ENCODE measurements at regions not wholly inside any gene's neighbourhood (a gene's known extent, or its start where the extent isn't known, plus 50 kb on each side); places are given as distances from the start of the nearest gene placed in this dataset.

GRCh38 chr3:8246070-8246469 lies 255.6 kb upstream of the LMCD1 start:
- ATAC-seq (no peak), DNase-seq (no peak)
- no peak overlapping the region for H3K27ac ChIP-seq
- intact Hi-C loops (cut with DNase I), result no loop called here
- no peaks in the 10 kb centered on the region for H3K27me3 ChIP-seq
- WGBS, 4 donors, result 47 to 77% (median 60%) methylated on average over 2 of the region's 2 CpGs
- H3K4me3 ChIP-seq, result no peak overlapping the region
- TF ChIP-seq CTCF (IDR thresholded peaks at IDR 0.05) (no peak), POLR2A (IDR thresholded peaks at IDR 0.05) (no peak)
- H3K36me3 ChIP-seq, result no peaks in the 10 kb centered on the region
- H3K4me1 ChIP-seq, result no peaks in the 10 kb centered on the region
- H3K9me3 ChIP-seq, result peaks cover 0 to 30% (median 8%) of the 10 kb centered on the region in 12 donors

GRCh38 chr3:8253201-8253600 lies 248.4 kb upstream of the LMCD1 start:
- Histone ChIP-seq H3K27me3 (no peaks in the 10 kb centered on the region), H3K4me1 (peaks cover 0 to 7% (median 0%) of the 10 kb centered on the region in 12 donors), H3K4me3 (no peak overlapping the region), H3K36me3 (no peaks in the 10 kb centered on the region), H3K27ac (no peak overlapping the region), H3K9me3 (peaks cover 0 to 10% (median 0%) of the 10 kb centered on the region in 12 donors)
- no peak for TF ChIP-seq POLR2A (IDR thresholded peaks at IDR 0.05)
- 91 to 97% (median 95%) methylated on average over 1 of the region's 1 CpG for WGBS, 4 donors
- intact Hi-C loops (cut with DNase I), result no loop called here
- no peak for ATAC-seq
- no peak for DNase-seq

- peaks cover 0 to 7% (median 0%) of the 10 kb centered on the region in 12 donors for H3K4me1 ChIP-seq
- DNase-seq (no peak), ATAC-seq (no peak)
- H3K27ac ChIP-seq, result no peak overlapping the region
- peaks cover 0 to 10% (median 0%) of the 10 kb centered on the region in 12 donors for H3K9me3 ChIP-seq
- 75 to 87% (median 83%) methylated on average over 2 of the region's 2 CpGs for WGBS, 4 donors
- H3K36me3 ChIP-seq, result no peaks in the 10 kb centered on the region
- no peak overlapping the region for H3K4me3 ChIP-seq
- TF ChIP-seq CTCF (IDR thresholded peaks at IDR 0.05) (no peak), POLR2A (IDR thresholded peaks at IDR 0.05) (no peak)
- H3K27me3 ChIP-seq, result no peaks in the 10 kb centered on the region
- intact Hi-C loops (cut with DNase I), result no loop called here
Measured at GRCh38 chr3:8254489-8254888, 247.1 kb upstream of the LMCD1 start.

GRCh38 chr3:8255725-8256124 lies 245.9 kb upstream of the LMCD1 start:
- TF ChIP-seq POLR2A (IDR thresholded peaks at IDR 0.05) (no peak), CTCF (IDR thresholded peaks at IDR 0.05) (no peak)
- Histone ChIP-seq H3K36me3 (no peaks in the 10 kb centered on the region), H3K9me3 (peaks cover 0 to 15% (median 0%) of the 10 kb centered on the region in 12 donors), H3K4me3 (no peak overlapping the region), H3K27ac (no peak overlapping the region), H3K4me1 (peaks cover 0 to 7% (median 0%) of the 10 kb centered on the region in 12 donors), H3K27me3 (no peaks in the 10 kb centered on the region)
- DNase-seq (no peak), ATAC-seq (no peak)
- intact Hi-C loops (cut with DNase I), result no loop called here
- WGBS, 4 donors, result 64 to 75% (median 69%) methylated on average over 2 of the region's 2 CpGs

GRCh38 chr3:8256441-8257071 lies 245.1 kb upstream of the LMCD1 start:
- Histone ChIP-seq H3K4me1 (peaks cover 0 to 7% (median 0%) of the 10 kb centered on the region in 12 donors), H3K27me3 (no peaks in the 10 kb centered on the region), H3K27ac (no peak overlapping the region), H3K9me3 (peaks cover 0 to 18% (median 3%) of the 10 kb centered on the region in 12 donors), H3K4me3 (no peak overlapping the region), H3K36me3 (no peaks in the 10 kb centered on the region)
- no peak for ATAC-seq
- no peak for DNase-seq
- no peak for TF ChIP-seq CTCF (IDR thresholded peaks at IDR 0.05)
- TF ChIP-seq POLR2A (IDR thresholded peaks at IDR 0.05), result no peak
- intact Hi-C loops (cut with DNase I), result no loop called here
- WGBS, 4 donors, result 77 to 81% (median 78%) methylated on average over 3 of the region's 3 CpGs

Data from heart left ventricle (tissue), 16 donors.